SK-N-MC (cell line): ENCODE measurements at regions not wholly inside any gene's neighbourhood (a gene's known extent, or its start where the extent isn't known, plus 50 kb on each side); places are given as distances from the start of the nearest gene placed in this dataset.

Experiments used
- EZH2 ChIP-seq: fragments of 200-600 bp; sonication (generic); IDR thresholded peaks from one replicate; pipeline ENCODE4 v1.6.1; 2017; ENCODE audit warnings: antibody characterized with exemption
- POLR2AphosphoS5 ChIP-seq: IDR thresholded peaks from 2 replicates; pipeline ENCODE4 v1.6.1; 2012; ENCODE audit warnings: mild to moderate bottlenecking, low read depth, low read length, borderline replicate concordance

DNA sequence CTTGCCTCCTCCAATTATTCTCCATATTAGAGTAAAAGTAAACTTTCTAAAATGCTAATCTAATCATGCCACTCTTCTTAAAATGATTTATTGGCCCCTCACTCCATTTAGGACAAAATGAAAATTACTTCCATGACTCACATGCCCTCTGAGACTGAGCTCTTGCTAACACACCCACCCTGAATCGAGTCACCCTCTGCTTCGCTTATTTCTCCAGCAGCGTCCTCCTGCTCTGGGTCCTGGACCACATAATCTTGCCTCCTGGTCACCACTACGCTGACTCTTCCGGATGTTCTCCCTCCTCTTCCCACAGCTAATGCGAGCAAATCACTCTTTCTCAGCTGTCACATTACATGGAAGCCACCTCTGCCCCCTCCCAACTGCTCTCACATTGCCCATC is 384.0 kb upstream of the FZD8 start:
- TF ChIP-seq EZH2 (no peak), POLR2AphosphoS5 (no peak)
